HG03103 (cell line): ENCODE measurements at regions not wholly inside any gene's neighbourhood (a gene's known extent, or its start where the extent isn't known, plus 50 kb on each side); places are given as distances from the start of the nearest gene placed in this dataset.

Source experiments
- ATAC-seq: cut with Tn5 transposase; IDR thresholded peaks from one replicate; pipeline ENCODE4 v1.9.1; 2021; ENCODE audit warnings: low read depth; ENCODE audit not compliant: unreplicated experiment

- no peak for ATAC-seq
These were observed 113.2 kb downstream of the HERPUD2 start for GRCh38 chr7:35581605-35582210.

GRCh38 chr7:35576031-35576573 is 118.8 kb downstream of the HERPUD2 start:
- ATAC-seq: no peak

GRCh38 chr7:35571611-35572240 is 123.2 kb downstream of the HERPUD2 start:
- ATAC-seq: no peak

GRCh38 chr7:35570937-35571336 is 124.0 kb downstream of the HERPUD2 start:
- no peak for ATAC-seq

GRCh38 chr7:35565927-35566326 is 129.0 kb downstream of the HERPUD2 start:
- no peak for ATAC-seq

GRCh38 chr7:35558841-35559240 is 136.1 kb downstream of the HERPUD2 start:
- no peak for ATAC-seq

GRCh38 chr7:35556515-35557471 is 138.1 kb downstream of the HERPUD2 start:
- ATAC-seq: no peak

- ATAC-seq: no peak
These were observed 139.0 kb downstream of the HERPUD2 start for GRCh38 chr7:35555934-35556333.

- no peak for ATAC-seq
These were observed 139.5 kb downstream of the HERPUD2 start for GRCh38 chr7:35555386-35555785.

GRCh38 chr7:35553519-35553918 is 141.4 kb downstream of the HERPUD2 start:
- ATAC-seq: no peak

GRCh38 chr7:35552691-35553090 is 142.2 kb downstream of the HERPUD2 start:
- no peak for ATAC-seq

GRCh38 chr7:35551321-35552081 is 143.4 kb downstream of the HERPUD2 start:
- no peak for ATAC-seq

- ATAC-seq: no peak
These were observed 144.1 kb downstream of the HERPUD2 start for GRCh38 chr7:35550831-35551230.

- no peak for ATAC-seq
These were observed 145.2 kb downstream of the HERPUD2 start for GRCh38 chr7:35549781-35550180.

GRCh38 chr7:35548291-35548690 is 146.6 kb downstream of the HERPUD2 start:
- no peak for ATAC-seq

GRCh38 chr7:35546691-35547429 is 148.1 kb downstream of the HERPUD2 start:
- no peak for ATAC-seq

- no peak for ATAC-seq
These were observed 149.1 kb downstream of the HERPUD2 start for GRCh38 chr7:35545831-35546230.

GRCh38 chr7:35544028-35544742 is 150.8 kb downstream of the HERPUD2 start:
- ATAC-seq: no peak
